Neuronal stem cell (in vitro differentiated cells): ENCODE measurements at regions not wholly inside any gene's neighbourhood (a gene's known extent, or its start where the extent isn't known, plus 50 kb on each side); places are given as distances from the start of the nearest gene placed in this dataset.

Experiments used
- DNase-seq: peaks from one replicate; pipeline ENCODE4 v3.0.0-alpha.2; 2013; ENCODE audit warnings: low spot score
- H2AFZ ChIP-seq: one replicate; pipeline ENCODE4 v1.6.1; 2013; ENCODE audit warnings: mild to moderate bottlenecking, low read length, inconsistent platforms
- H2AK5ac ChIP-seq: 2 replicates; pipeline ENCODE4 v1.6.1; 2013; ENCODE audit warnings: low read depth, mild to moderate bottlenecking, inconsistent platforms, low read length, moderate library complexity, mixed read lengths
- H2BK120ac ChIP-seq: 2 replicates; pipeline ENCODE4 v1.6.1; 2013; ENCODE audit warnings: low read depth, mild to moderate bottlenecking, inconsistent platforms, low read length, moderate library complexity, mixed read lengths
- H2BK12ac ChIP-seq: one replicate; pipeline ENCODE4 v1.6.1; 2013; ENCODE audit warnings: low read length, inconsistent platforms
- H2BK15ac ChIP-seq: 2 replicates; pipeline ENCODE4 v1.6.1; 2013; ENCODE audit warnings: mild to moderate bottlenecking, low read length, inconsistent platforms, mixed read lengths
- H2BK5ac ChIP-seq: one replicate; pipeline ENCODE4 v1.6.1; 2013; ENCODE audit warnings: inconsistent platforms, mild to moderate bottlenecking, low read length, moderate library complexity
- H3K14ac ChIP-seq: one replicate; pipeline ENCODE4 v1.6.1; 2013; ENCODE audit warnings: low read length, inconsistent platforms
- H3K18ac ChIP-seq: 2 replicates; pipeline ENCODE4 v1.6.1; 2013; ENCODE audit warnings: low read length, inconsistent platforms
- H3K23ac ChIP-seq: 2 replicates; pipeline ENCODE4 v1.6.1; 2013; ENCODE audit warnings: low read depth, mild to moderate bottlenecking, mixed read lengths, low read length, inconsistent platforms; ENCODE audit not compliant: poor library complexity
- H3K27ac ChIP-seq: replicated peaks from 3 replicates; pipeline ENCODE4 v1.5.1; 2013; ENCODE audit warnings: low read length, inconsistent platforms
- H3K27me3 ChIP-seq, 3 experiments: 2 replicates each; pipeline ENCODE4 v1.6.1; 2013; ENCODE audit warnings: low read length in 3 of 3, mild to moderate bottlenecking in 2 of 3, inconsistent platforms in 1 of 3, low read depth in 1 of 3, mixed read lengths in 1 of 3, moderate library complexity in 1 of 3; ENCODE audit not compliant: control insufficient read depth in 3 of 3, insufficient read depth in 3 of 3
- H3K36me3 ChIP-seq, 2 donors: replicated peaks in 1 of 2; 2 replicates each; pipeline ENCODE4 v1.6.1; 2013; ENCODE audit warnings: low read length in 2 of 2; ENCODE audit not compliant: control insufficient read depth in 2 of 2, insufficient read depth in 2 of 2
- H3K4ac ChIP-seq: 2 replicates; pipeline ENCODE4 v1.6.1; 2013; ENCODE audit warnings: inconsistent platforms, mild to moderate bottlenecking, low read length, moderate library complexity
- H3K4me1 ChIP-seq, 2 donors: 1 replicate in 1 of 2; 2 replicates in 1 of 2; pipeline ENCODE4 v1.6.1; 2013; ENCODE audit warnings: low read length in 2 of 2, low read depth in 1 of 2; ENCODE audit not compliant: control insufficient read depth in 2 of 2, insufficient read depth in 1 of 2
- H3K4me2 ChIP-seq: one replicate; pipeline ENCODE4 v1.6.1; 2013; ENCODE audit warnings: mild to moderate bottlenecking, low read length, inconsistent platforms; ENCODE audit not compliant: insufficient read depth, poor library complexity, severe bottlenecking
- H3K4me3 ChIP-seq, 2 donors: 2 replicates each; pipeline ENCODE4 v1.5.1; 2013; ENCODE audit warnings: low read length in 2 of 2, mild to moderate bottlenecking in 2 of 2, inconsistent platforms in 1 of 2, moderate library complexity in 1 of 2
- H3K79me1 ChIP-seq: one replicate; pipeline ENCODE4 v1.6.1; 2013; ENCODE audit warnings: low read depth, mild to moderate bottlenecking, inconsistent platforms, low read length, moderate library complexity
- H3K9ac ChIP-seq: one replicate; pipeline ENCODE4 v1.6.1; 2013; ENCODE audit warnings: mild to moderate bottlenecking, low read depth, low read length, inconsistent platforms; ENCODE audit not compliant: poor library complexity
- H3K9me3 ChIP-seq, 2 donors: replicated peaks in 1 of 2; 2 replicates each; pipeline versions ENCODE3 to v1.6.1; 2013; ENCODE audit warnings: low read length in 2 of 2, mild to moderate bottlenecking in 2 of 2, inconsistent platforms in 1 of 2, low read depth in 1 of 2, mixed read lengths in 1 of 2, moderate library complexity in 1 of 2; ENCODE audit not compliant: control insufficient read depth in 2 of 2, insufficient read depth in 1 of 2
- H4K8ac ChIP-seq: one replicate; pipeline ENCODE4 v1.6.1; 2013; ENCODE audit warnings: low read depth, mild to moderate bottlenecking, inconsistent platforms, low read length, moderate library complexity
- H4K91ac ChIP-seq: one replicate; pipeline ENCODE4 v1.6.1; 2013; ENCODE audit warnings: low read length, low read depth, mild to moderate bottlenecking, inconsistent platforms; ENCODE audit not compliant: poor library complexity
- WGBS, 2 donors: extraction: QIAGEN DNeasy Blood & Tissue Kit; methylation state at CpG; one replicate each; pipeline ENCODE4 v1.1.7; 2013; ENCODE audit warnings: missing lambda C conversion rate in 2 of 2, mixed read lengths in 1 of 2; ENCODE audit not compliant: insufficient read length in 2 of 2, insufficient replicate concordance in 1 of 2; ENCODE audit errors: extremely low coverage in 2 of 2; 5-methylcytosine and 5-hydroxymethylcytosine counted together

GRCh38 chr9:87830446-87830845 lies 52.2 kb upstream of the SPATA31E1 start:
- Histone ChIP-seq H2BK12ac (no peak overlapping the region), H2AFZ (no peak overlapping the region), H2BK120ac (no peak overlapping the region), H3K23ac (no peak overlapping the region), H4K8ac (no peak overlapping the region), H2AK5ac (no peak overlapping the region), H3K9ac (no peak overlapping the region), H3K18ac (no peak overlapping the region), H2BK15ac (no peak overlapping the region), H4K91ac (no peak overlapping the region), H3K4me3 (no peak overlapping the region), H3K14ac (peak overlapping the region; percentile 10), H3K27me3 (peaks cover 0 to 4% (median 0%) of the 10 kb centered on the region in 3 experiments), H3K27ac (no peak overlapping the region), H3K4me1 (peaks cover 0 to 4% of the 10 kb centered on the region in 2 donors), H3K4me2 (no peak overlapping the region), H3K36me3 (no peaks in the 10 kb centered on the region), H3K4ac (no peak overlapping the region), H3K9me3 (peaks cover 0 to 2% of the 10 kb centered on the region in 2 donors), H2BK5ac (no peak overlapping the region), H3K79me1 (no peaks in the 10 kb centered on the region)
- no peak for DNase-seq
- no CpG with 5 or more reads among the region's 3 CpGs for WGBS, 2 donors

GRCh38 chr9:87831159-87831558 lies 51.5 kb upstream of the SPATA31E1 start:
- no peaks in the 10 kb centered on the region for H3K79me1 ChIP-seq
- no peak overlapping the region for H3K27ac ChIP-seq
- no peak overlapping the region for H3K4ac ChIP-seq
- no peak overlapping the region for H2BK120ac ChIP-seq
- no peak for DNase-seq
- H3K18ac ChIP-seq: no peak overlapping the region
- no peaks in the 10 kb centered on the region for H3K36me3 ChIP-seq
- H3K27me3 ChIP-seq: peaks cover 0 to 4% (median 0%) of the 10 kb centered on the region in 3 experiments
- no peak overlapping the region for H3K14ac ChIP-seq
- H2AK5ac ChIP-seq: no peak overlapping the region
- H4K91ac ChIP-seq: no peak overlapping the region
- H2BK15ac ChIP-seq: no peak overlapping the region
- H3K4me1 ChIP-seq: peaks cover 0 to 4% of the 10 kb centered on the region in 2 donors
- no peak overlapping the region for H3K4me3 ChIP-seq
- H3K9ac ChIP-seq: no peak overlapping the region
- no peak overlapping the region for H2AFZ ChIP-seq
- H3K23ac ChIP-seq: no peak overlapping the region
- H4K8ac ChIP-seq: no peak overlapping the region
- no peak overlapping the region for H2BK5ac ChIP-seq
- whole genome bisulfite sequencing, 2 donors: no CpG with 5 or more reads among the region's 1 CpG
- no peak overlapping the region for H2BK12ac ChIP-seq
- H3K4me2 ChIP-seq: no peak overlapping the region
- H3K9me3 ChIP-seq: peaks cover 0 to 2% of the 10 kb centered on the region in 2 donors
